K562 (cell line): ENCODE measurements at regions not wholly inside any gene's neighbourhood (a gene's known extent, or its start where the extent isn't known, plus 50 kb on each side); places are given as distances from the start of the nearest gene placed in this dataset.

Experiments used
- CEBPB ChIP-seq: fragments of 450-650 bp; IDR thresholded peaks from 2 replicates; pipeline ENCODE4 v1.6.1; 2016; ENCODE audit warnings: missing genetic modification characterization, missing compliant biosample characterization
- MEF2D ChIP-seq: conservative IDR thresholded peaks from 2 replicates; pipeline ENCODE4 v1.6.1; 2016; ENCODE audit warnings: low read depth, missing genetic modification characterization, missing compliant biosample characterization
- NR1H2 ChIP-seq: sonication (generic); formaldehyde crosslinking; IDR thresholded peaks from 2 replicates; pipeline ENCODE4 v1.4.0; 2020; ENCODE audit warnings: mild to moderate bottlenecking, missing genetic modification reagents
- POLR2A ChIP-seq: fragments of 450-650 bp; conservative IDR thresholded peaks from 2 replicates; pipeline ENCODE4 v1.6.1; 2016
- SMAD4 ChIP-seq: fragments of 250-450 bp; sonication (Bioruptor Pico); conservative IDR thresholded peaks from 2 replicates; pipeline ENCODE4 v1.8.0; 2021; ENCODE audit warnings: inconsistent platforms, mild to moderate bottlenecking, moderate library complexity
- SRSF3 ChIP-seq: fragments of 200-400 bp; formaldehyde crosslinking; IDR thresholded peaks from 2 replicates; pipeline ENCODE4 v1.6.1; 2016; ENCODE audit warnings: mild to moderate bottlenecking, low read length, moderate library complexity; ENCODE audit not compliant: insufficient read depth
- SUPT5H ChIP-seq: fragments of 450-650 bp; IDR thresholded peaks from 2 replicates; pipeline ENCODE4 v1.6.1; 2016
- TCF7L2 ChIP-seq: fragments of 150-350 bp; IDR thresholded peaks from 2 replicates; pipeline ENCODE4 v1.6.1; 2016; ENCODE audit warnings: low read depth, mild to moderate bottlenecking, low read length, moderate library complexity
- YBX1 ChIP-seq: fragments of 450-650 bp; IDR thresholded peaks from 2 replicates; pipeline ENCODE4 v1.7.1; 2016; ENCODE audit warnings: mild to moderate bottlenecking
- ZBTB8A ChIP-seq: fragments of 450-650 bp; IDR thresholded peaks from 2 replicates; pipeline ENCODE4 v1.6.1; 2018; ENCODE audit warnings: mild to moderate bottlenecking, moderate library complexity; ENCODE audit not compliant: partially characterized antibody
- ZNF124 ChIP-seq: sonication (generic); formaldehyde crosslinking; IDR thresholded peaks from 2 replicates; pipeline ENCODE4 v1.8.1; 2022; ENCODE audit warnings: missing genetic modification reagents
- ZNF57 ChIP-seq: fragments of 450-650 bp; formaldehyde crosslinking; IDR thresholded peaks from 2 replicates; pipeline ENCODE4 v1.4.0; 2020; ENCODE audit warnings: mild to moderate bottlenecking, moderate library complexity
- TF ChIP-seq, protein P1 (sequence below): fragments of 200-600 bp; sonication (generic); IDR thresholded peaks from one replicate; pipeline ENCODE4 v1.6.1; 2012; ENCODE audit warnings: mild to moderate bottlenecking, low read depth, low read length, inconsistent platforms
- TF ChIP-seq, protein P2 (sequence below): fragments of 150-350 bp; conservative IDR thresholded peaks from 2 replicates; pipeline ENCODE4 v1.6.1; 2014; ENCODE audit warnings: low read length

DNA sequence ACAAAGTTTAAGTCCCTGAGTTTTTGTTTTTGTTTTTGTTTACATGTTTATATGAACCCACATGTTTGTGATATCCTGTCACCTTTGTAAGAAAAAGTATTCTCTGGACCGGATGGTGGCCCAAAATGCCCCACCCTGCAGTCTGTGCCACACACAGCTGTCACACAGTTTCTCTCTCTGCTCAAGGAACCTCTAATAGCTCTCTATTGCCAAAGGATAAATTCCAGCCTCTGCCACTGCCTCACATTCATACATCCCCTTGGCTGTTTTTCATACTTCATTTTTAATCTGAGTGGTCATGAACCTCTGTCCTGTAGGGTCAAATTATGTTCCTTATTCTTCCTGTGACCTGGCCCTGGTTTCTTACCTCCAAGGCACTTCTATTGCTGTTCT lies 520.3 kb upstream of the CDH5 start (continued):
- TF ChIP-seq, protein P1, sequence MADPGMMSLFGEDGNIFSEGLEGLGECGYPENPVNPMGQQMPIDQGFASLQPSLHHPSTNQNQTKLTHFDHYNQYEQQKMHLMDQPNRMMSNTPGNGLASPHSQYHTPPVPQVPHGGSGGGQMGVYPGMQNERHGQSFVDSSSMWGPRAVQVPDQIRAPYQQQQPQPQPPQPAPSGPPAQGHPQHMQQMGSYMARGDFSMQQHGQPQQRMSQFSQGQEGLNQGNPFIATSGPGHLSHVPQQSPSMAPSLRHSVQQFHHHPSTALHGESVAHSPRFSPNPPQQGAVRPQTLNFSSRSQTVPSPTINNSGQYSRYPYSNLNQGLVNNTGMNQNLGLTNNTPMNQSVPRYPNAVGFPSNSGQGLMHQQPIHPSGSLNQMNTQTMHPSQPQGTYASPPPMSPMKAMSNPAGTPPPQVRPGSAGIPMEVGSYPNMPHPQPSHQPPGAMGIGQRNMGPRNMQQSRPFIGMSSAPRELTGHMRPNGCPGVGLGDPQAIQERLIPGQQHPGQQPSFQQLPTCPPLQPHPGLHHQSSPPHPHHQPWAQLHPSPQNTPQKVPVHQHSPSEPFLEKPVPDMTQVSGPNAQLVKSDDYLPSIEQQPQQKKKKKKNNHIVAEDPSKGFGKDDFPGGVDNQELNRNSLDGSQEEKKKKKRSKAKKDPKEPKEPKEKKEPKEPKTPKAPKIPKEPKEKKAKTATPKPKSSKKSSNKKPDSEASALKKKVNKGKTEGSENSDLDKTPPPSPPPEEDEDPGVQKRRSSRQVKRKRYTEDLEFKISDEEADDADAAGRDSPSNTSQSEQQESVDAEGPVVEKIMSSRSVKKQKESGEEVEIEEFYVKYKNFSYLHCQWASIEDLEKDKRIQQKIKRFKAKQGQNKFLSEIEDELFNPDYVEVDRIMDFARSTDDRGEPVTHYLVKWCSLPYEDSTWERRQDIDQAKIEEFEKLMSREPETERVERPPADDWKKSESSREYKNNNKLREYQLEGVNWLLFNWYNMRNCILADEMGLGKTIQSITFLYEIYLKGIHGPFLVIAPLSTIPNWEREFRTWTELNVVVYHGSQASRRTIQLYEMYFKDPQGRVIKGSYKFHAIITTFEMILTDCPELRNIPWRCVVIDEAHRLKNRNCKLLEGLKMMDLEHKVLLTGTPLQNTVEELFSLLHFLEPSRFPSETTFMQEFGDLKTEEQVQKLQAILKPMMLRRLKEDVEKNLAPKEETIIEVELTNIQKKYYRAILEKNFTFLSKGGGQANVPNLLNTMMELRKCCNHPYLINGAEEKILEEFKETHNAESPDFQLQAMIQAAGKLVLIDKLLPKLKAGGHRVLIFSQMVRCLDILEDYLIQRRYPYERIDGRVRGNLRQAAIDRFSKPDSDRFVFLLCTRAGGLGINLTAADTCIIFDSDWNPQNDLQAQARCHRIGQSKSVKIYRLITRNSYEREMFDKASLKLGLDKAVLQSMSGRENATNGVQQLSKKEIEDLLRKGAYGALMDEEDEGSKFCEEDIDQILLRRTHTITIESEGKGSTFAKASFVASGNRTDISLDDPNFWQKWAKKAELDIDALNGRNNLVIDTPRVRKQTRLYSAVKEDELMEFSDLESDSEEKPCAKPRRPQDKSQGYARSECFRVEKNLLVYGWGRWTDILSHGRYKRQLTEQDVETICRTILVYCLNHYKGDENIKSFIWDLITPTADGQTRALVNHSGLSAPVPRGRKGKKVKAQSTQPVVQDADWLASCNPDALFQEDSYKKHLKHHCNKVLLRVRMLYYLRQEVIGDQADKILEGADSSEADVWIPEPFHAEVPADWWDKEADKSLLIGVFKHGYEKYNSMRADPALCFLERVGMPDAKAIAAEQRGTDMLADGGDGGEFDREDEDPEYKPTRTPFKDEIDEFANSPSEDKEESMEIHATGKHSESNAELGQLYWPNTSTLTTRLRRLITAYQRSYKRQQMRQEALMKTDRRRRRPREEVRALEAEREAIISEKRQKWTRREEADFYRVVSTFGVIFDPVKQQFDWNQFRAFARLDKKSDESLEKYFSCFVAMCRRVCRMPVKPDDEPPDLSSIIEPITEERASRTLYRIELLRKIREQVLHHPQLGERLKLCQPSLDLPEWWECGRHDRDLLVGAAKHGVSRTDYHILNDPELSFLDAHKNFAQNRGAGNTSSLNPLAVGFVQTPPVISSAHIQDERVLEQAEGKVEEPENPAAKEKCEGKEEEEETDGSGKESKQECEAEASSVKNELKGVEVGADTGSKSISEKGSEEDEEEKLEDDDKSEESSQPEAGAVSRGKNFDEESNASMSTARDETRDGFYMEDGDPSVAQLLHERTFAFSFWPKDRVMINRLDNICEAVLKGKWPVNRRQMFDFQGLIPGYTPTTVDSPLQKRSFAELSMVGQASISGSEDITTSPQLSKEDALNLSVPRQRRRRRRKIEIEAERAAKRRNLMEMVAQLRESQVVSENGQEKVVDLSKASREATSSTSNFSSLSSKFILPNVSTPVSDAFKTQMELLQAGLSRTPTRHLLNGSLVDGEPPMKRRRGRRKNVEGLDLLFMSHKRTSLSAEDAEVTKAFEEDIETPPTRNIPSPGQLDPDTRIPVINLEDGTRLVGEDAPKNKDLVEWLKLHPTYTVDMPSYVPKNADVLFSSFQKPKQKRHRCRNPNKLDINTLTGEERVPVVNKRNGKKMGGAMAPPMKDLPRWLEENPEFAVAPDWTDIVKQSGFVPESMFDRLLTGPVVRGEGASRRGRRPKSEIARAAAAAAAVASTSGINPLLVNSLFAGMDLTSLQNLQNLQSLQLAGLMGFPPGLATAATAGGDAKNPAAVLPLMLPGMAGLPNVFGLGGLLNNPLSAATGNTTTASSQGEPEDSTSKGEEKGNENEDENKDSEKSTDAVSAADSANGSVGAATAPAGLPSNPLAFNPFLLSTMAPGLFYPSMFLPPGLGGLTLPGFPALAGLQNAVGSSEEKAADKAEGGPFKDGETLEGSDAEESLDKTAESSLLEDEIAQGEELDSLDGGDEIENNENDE: no peak
- TF ChIP-seq SUPT5H (no peak), CEBPB (no peak), YBX1 (no peak), NR1H2 (CRISPR knock-in tag) (no peak), SMAD4 (no peak), ZNF124 (CRISPR knock-in tag) (no peak), ZBTB8A (no peak), POLR2A (no peak), ZNF57 (CRISPR knock-in tag) (no peak), TCF7L2 (no peak), MEF2D (no peak), SRSF3 (no peak)
- TF ChIP-seq, protein P2, sequence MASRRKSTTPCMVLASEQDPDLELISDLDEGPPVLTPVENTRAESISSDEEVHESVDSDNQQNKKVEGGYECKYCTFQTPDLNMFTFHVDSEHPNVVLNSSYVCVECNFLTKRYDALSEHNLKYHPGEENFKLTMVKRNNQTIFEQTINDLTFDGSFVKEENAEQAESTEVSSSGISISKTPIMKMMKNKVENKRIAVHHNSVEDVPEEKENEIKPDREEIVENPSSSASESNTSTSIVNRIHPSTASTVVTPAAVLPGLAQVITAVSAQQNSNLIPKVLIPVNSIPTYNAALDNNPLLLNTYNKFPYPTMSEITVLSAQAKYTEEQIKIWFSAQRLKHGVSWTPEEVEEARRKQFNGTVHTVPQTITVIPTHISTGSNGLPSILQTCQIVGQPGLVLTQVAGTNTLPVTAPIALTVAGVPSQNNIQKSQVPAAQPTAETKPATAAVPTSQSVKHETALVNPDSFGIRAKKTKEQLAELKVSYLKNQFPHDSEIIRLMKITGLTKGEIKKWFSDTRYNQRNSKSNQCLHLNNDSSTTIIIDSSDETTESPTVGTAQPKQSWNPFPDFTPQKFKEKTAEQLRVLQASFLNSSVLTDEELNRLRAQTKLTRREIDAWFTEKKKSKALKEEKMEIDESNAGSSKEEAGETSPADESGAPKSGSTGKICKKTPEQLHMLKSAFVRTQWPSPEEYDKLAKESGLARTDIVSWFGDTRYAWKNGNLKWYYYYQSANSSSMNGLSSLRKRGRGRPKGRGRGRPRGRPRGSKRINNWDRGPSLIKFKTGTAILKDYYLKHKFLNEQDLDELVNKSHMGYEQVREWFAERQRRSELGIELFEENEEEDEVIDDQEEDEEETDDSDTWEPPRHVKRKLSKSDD: no peak
